ENCODE measurements at regions not wholly inside any gene's neighbourhood (a gene's known extent, or its start where the extent isn't known, plus 50 kb on each side); places are given as distances from the start of the nearest gene placed in this dataset.

DNA sequence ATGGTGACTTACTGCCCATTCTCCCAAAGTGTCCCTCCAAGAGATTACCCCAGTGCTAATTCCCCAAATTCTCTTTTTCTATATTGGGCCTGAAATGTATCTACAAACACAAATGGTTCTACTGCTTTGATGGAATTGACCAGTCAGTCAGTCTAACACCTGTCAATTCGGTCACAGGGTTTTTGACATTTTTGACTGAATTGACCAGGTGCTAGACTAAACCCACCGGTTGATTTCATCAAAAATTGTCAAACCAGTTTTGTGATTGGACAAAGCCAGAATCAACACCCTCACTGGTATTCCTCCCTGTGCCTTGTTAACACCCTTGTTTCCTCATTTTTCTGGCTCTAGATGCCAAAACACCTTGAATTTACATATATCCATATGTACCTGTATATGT is 398.4 kb upstream of the NR2F2 start:
- POLR2A ChIA-PET, result no interaction called here
- H3K4me1 Mint-ChIP-seq (ENCODE audit: insufficient read depth, unreplicated experiment), result no peaks in the 10 kb centered on the region

DNA sequence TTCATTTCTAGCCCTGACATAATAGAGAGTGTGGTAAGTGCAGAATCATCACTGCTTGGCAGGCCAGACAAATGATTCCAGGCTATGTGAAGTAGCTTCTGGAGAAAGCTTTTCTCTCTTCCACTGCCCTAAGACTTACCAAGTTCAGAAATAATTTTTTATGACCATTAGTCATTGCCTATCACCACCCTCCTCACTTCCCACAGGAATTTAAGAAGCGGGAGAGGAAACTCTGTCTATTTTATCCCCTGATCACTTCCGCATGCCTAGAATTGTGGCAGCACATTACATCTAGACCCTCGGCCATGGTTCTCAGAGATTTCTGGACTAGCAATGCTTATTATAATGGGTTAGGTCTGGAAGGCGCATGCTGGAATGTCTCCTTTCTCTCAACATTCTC is 397.8 kb upstream of the NR2F2 start:
- H3K4me3 Mint-ChIP-seq (ENCODE audit: unreplicated experiment), result no peak overlapping the region
- no peaks in the 10 kb centered on the region for H3K36me3 Mint-ChIP-seq (ENCODE audit: insufficient read depth, unreplicated experiment)
- BruUV-seq (replicated peaks), result no TSS peak
- CTCF ChIA-PET, result no interaction called here
- H3K9me3 Mint-ChIP-seq (ENCODE audit: unreplicated experiment), result no peaks in the 10 kb centered on the region
- DNase-seq (ENCODE audit: unreplicated experiment), result no peak
- intact Hi-C loops (cut with micrococcal nuclease), result no loop called here
- H3K4me1 Mint-ChIP-seq (ENCODE audit: insufficient read depth, unreplicated experiment), result no peaks in the 10 kb centered on the region
- no peak overlapping the region for H3K27ac Mint-ChIP-seq (ENCODE audit: low read depth, unreplicated experiment)
- TF ChIP-seq, protein P1, sequence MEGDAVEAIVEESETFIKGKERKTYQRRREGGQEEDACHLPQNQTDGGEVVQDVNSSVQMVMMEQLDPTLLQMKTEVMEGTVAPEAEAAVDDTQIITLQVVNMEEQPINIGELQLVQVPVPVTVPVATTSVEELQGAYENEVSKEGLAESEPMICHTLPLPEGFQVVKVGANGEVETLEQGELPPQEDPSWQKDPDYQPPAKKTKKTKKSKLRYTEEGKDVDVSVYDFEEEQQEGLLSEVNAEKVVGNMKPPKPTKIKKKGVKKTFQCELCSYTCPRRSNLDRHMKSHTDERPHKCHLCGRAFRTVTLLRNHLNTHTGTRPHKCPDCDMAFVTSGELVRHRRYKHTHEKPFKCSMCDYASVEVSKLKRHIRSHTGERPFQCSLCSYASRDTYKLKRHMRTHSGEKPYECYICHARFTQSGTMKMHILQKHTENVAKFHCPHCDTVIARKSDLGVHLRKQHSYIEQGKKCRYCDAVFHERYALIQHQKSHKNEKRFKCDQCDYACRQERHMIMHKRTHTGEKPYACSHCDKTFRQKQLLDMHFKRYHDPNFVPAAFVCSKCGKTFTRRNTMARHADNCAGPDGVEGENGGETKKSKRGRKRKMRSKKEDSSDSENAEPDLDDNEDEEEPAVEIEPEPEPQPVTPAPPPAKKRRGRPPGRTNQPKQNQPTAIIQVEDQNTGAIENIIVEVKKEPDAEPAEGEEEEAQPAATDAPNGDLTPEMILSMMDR (IDR thresholded peaks at IDR 0.05; ENCODE audit: unreplicated experiment), result no peak
- POLR2A ChIA-PET, result no interaction called here
- no peaks in the 10 kb centered on the region for H3K27me3 Mint-ChIP-seq (ENCODE audit: insufficient read depth, unreplicated experiment)

More for the DNA sequence above, 398.4 kb upstream of the NR2F2 start:
- intact Hi-C loops (cut with micrococcal nuclease), result no loop called here
- CTCF ChIA-PET, result no interaction called here
- no peaks in the 10 kb centered on the region for H3K9me3 Mint-ChIP-seq (ENCODE audit: unreplicated experiment)
- no peak overlapping the region for H3K27ac Mint-ChIP-seq (ENCODE audit: low read depth, unreplicated experiment)
- BruUV-seq (replicated peaks), result no TSS peak
- no peaks in the 10 kb centered on the region for H3K27me3 Mint-ChIP-seq (ENCODE audit: insufficient read depth, unreplicated experiment)
- no peak overlapping the region for H3K4me3 Mint-ChIP-seq (ENCODE audit: unreplicated experiment)
- no peak for DNase-seq (ENCODE audit: unreplicated experiment)
- no peaks in the 10 kb centered on the region for H3K36me3 Mint-ChIP-seq (ENCODE audit: insufficient read depth, unreplicated experiment)
- TF ChIP-seq, protein P1 (IDR thresholded peaks at IDR 0.05; ENCODE audit: unreplicated experiment), result no peak

DNA sequence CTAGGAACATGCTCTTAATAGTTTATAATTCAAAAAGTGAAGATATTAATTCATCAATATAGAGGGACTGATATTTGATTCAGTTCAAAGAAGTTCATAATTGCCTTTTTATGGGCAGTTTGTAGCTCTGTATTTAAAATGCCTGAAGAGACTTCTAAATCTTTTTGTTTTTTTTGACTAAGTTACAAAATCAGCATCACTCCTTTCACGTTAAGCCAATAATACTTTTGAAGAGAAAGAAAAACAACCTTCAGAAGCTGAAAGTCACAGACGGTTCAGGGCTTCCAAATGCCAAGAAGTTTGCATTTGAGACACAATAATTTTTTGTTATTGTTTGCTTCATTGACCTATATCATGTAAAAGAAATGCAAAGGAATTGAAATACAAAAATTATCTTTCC is 394.6 kb upstream of the NR2F2 start:
- Mint-ChIP-seq H3K27me3 (ENCODE audit: insufficient read depth, unreplicated experiment) (no peaks in the 10 kb centered on the region), H3K9me3 (ENCODE audit: unreplicated experiment) (no peaks in the 10 kb centered on the region), H3K4me3 (ENCODE audit: unreplicated experiment) (no peak overlapping the region), H3K4me1 (ENCODE audit: insufficient read depth, unreplicated experiment) (no peaks in the 10 kb centered on the region), H3K27ac (ENCODE audit: low read depth, unreplicated experiment) (no peak overlapping the region), H3K36me3 (ENCODE audit: insufficient read depth, unreplicated experiment) (no peaks in the 10 kb centered on the region)
- no peak for DNase-seq (ENCODE audit: unreplicated experiment)
- no TSS peak for BruUV-seq (replicated peaks)
- ChIA-PET CTCF (interaction anchor here (0.9 kb wide), 1 partner anchor 20 kb away, joined by 3 read pairs; no protein-coding TSS in a partner anchor), POLR2A (interaction anchor here (0.9 kb wide), 1 partner anchor 10 kb away, joined by 3 read pairs; no protein-coding TSS in a partner anchor)
- TF ChIP-seq, protein P1 (IDR thresholded peaks at IDR 0.05; ENCODE audit: unreplicated experiment), result no peak
- intact Hi-C loops (cut with micrococcal nuclease), result no loop called here

DNA sequence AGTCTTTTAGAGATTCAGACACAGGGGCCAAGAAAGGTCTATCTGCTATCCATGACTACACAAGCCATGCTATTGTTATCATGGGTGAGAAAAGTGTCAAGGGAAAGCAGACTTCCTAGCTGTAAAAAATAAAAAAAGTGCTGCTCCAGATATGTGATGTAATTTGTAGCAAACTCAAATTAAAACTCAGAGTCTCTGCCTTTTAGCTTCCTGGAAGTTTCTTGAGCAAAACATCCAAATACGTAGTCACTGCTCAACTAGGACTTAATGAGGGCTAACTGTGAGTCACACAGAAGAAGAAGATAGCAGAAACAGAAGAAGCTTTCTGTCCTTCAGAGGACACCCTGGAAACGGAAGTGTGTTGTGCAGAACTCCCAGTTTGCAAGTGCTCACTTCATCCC is 393.4 kb upstream of the NR2F2 start:
- Mint-ChIP-seq H3K27me3 (ENCODE audit: insufficient read depth, unreplicated experiment) (no peaks in the 10 kb centered on the region), H3K27ac (ENCODE audit: low read depth, unreplicated experiment) (no peak overlapping the region), H3K9me3 (ENCODE audit: unreplicated experiment) (no peaks in the 10 kb centered on the region), H3K36me3 (ENCODE audit: insufficient read depth, unreplicated experiment) (no peaks in the 10 kb centered on the region), H3K4me1 (ENCODE audit: insufficient read depth, unreplicated experiment) (no peaks in the 10 kb centered on the region), H3K4me3 (ENCODE audit: unreplicated experiment) (no peak overlapping the region)
- TF ChIP-seq, protein P1 (IDR thresholded peaks at IDR 0.05; ENCODE audit: unreplicated experiment), result no peak
- no peak for DNase-seq (ENCODE audit: unreplicated experiment)
- intact Hi-C loops (cut with micrococcal nuclease), result no loop called here
- POLR2A ChIA-PET, result no interaction called here
- no TSS peak for BruUV-seq (replicated peaks)
- CTCF ChIA-PET, result no interaction called here

Measured in MCF 10A (cell line).